ENCODE measurements at regions not wholly inside any gene's neighbourhood (a gene's known extent, or its start where the extent isn't known, plus 50 kb on each side); places are given as distances from the start of the nearest gene placed in this dataset.
"Not testable (repeated sequence)": the region's sequence is repeated elsewhere in the genome, so short reads cannot be mapped to it uniquely, and the experiment has no call there.

- Histone ChIP-seq H3K4me2 (ENCODE audit: control insufficient read depth, extremely low read depth, insufficient read depth, low read depth, low read length) (no peak overlapping the region), H4K20me1 (ENCODE audit: control insufficient read depth, extremely low read depth, insufficient read depth, low read length) (no peaks in the 10 kb centered on the region), H3K9me3 (ENCODE audit: control insufficient read depth, low read depth, low read length) (no peaks in the 10 kb centered on the region), H3K9ac (ENCODE audit: control insufficient read depth, extremely low read depth, insufficient read depth, low read length) (no peak overlapping the region), H3K36me3 (ENCODE audit: control insufficient read depth in 2 of 2, extremely low read depth in 1 of 2, insufficient read depth in 2 of 2, low read length in 2 of 2) (no peaks in the 10 kb centered on the region), H3K9me1 (ENCODE audit: control insufficient read depth, extremely low read depth, insufficient read depth, low read length) (no peaks in the 10 kb centered on the region), H3K4me3 (ENCODE audit: control insufficient read depth in 2 of 3, extremely low read depth in 1 of 3, insufficient read depth in 2 of 3, low read depth in 1 of 3, low read length in 3 of 3) (no peak overlapping the region), H3K27me3 (ENCODE audit: control insufficient read depth, extremely low read depth, insufficient read depth, low read length) (no peaks in the 10 kb centered on the region), H3K4me1 (ENCODE audit: control insufficient read depth, extremely low read depth, insufficient read depth, low read length) (no peaks in the 10 kb centered on the region), H3K27ac (ENCODE audit: control insufficient read depth, insufficient read depth, low read length) (no peak overlapping the region), H3K79me2 (ENCODE audit: control insufficient read depth, insufficient read depth, low read length) (no peaks in the 10 kb centered on the region), H2AFZ (ENCODE audit: control insufficient read depth, low read length) (no peak overlapping the region)
- dilution Hi-C loops (cut with MboI; ENCODE audit: extremely low pct_ligation_motif_present, low sequenced_read_pairs), result no loop called here
- DNase-seq (ENCODE audit: low read depth, low spot score) (no peak), FAIRE-seq (no peak)
- TF ChIP-seq CTCF (optimal IDR thresholded peaks at IDR 0.05 in 1 of 3, IDR thresholded peaks at IDR 0.05 in 1 of 3, conservative IDR thresholded peaks at IDR 0.05 in 1 of 3; ENCODE audit: extremely low read depth in 1 of 3, insufficient read depth in 2 of 3, low read length in 3 of 3), result no peak
- no peak for TF ChIP-seq EZH2 (IDR thresholded peaks at IDR 0.05; ENCODE audit: low read length)
These were observed 59.9 kb upstream of the INSIG1 start for GRCh38 chr7:155237730-155238129.

DNA sequence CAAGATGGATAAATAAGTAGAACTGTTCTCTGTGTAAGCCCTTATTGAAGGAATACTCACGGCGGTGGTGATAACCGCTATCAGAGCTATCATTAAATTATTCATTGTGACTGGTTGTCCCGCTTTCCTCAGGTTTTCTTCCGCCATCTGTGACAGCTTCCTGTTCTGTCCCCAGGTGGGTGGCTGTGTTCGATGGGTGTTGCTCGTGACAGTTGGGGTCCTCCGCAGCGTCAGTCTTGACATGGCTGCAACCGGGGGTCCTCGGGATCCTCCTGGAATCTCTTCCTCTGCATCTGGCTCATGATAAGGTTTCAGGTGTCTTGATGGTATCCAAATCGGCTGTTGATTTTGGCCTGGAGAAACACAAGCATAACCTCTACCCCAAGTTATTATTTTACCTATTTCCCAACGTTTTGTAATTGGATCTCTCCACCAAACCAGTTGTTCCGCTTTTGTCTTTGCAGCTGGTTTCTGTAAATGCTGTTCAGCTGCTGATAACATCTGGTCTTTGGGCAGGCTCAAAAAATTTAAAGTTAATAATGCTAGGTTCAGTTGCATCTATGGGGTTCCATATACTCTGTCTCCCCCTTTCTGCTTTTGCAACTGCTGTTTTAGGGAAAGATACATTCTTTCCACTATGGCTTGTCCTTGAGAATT, 58.1 kb upstream of the INSIG1 start:
- dilution Hi-C loops (cut with MboI; ENCODE audit: extremely low pct_ligation_motif_present, low sequenced_read_pairs); H3K27ac ChIP-seq (ENCODE audit: control insufficient read depth, insufficient read depth, low read length): not testable (repeated sequence)

DNA sequence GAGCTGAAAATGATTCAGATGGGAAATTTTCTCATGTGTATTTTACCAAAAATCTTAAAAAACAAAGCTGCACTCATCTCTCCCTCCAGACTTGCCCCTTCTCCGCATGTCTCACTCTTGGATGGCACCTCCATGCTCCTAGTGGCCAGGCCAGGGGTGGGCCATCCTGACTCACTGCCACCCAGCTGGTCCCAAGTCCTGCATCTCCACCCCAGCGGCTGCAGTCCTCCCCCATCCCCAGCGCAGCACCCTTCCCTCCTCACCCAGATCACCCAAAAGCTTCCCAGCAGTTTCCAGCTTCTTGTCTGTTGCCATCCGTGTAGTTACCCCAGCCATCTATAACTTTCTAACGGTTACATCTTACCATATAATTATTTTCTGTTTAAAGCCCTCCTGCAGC, 53.0 kb upstream of the INSIG1 start:
- TF ChIP-seq EZH2 (IDR thresholded peaks at IDR 0.05; ENCODE audit: low read length) (no peak), CTCF (optimal IDR thresholded peaks at IDR 0.05 in 1 of 3, IDR thresholded peaks at IDR 0.05 in 1 of 3, conservative IDR thresholded peaks at IDR 0.05 in 1 of 3; ENCODE audit: extremely low read depth in 1 of 3, insufficient read depth in 2 of 3, low read length in 3 of 3) (no peak)
- H3K9ac ChIP-seq (ENCODE audit: control insufficient read depth, extremely low read depth, insufficient read depth, low read length), result no peak overlapping the region
- H3K4me2 ChIP-seq (ENCODE audit: control insufficient read depth, extremely low read depth, insufficient read depth, low read depth, low read length), result no peak overlapping the region
- H2AFZ ChIP-seq (ENCODE audit: control insufficient read depth, low read length), result no peak overlapping the region
- H3K36me3 ChIP-seq (ENCODE audit: control insufficient read depth in 2 of 2, extremely low read depth in 1 of 2, insufficient read depth in 2 of 2, low read length in 2 of 2), result no peaks in the 10 kb centered on the region
- no peak for FAIRE-seq
- H3K79me2 ChIP-seq (ENCODE audit: control insufficient read depth, insufficient read depth, low read length), result no peaks in the 10 kb centered on the region
- no peak overlapping the region for H3K27ac ChIP-seq (ENCODE audit: control insufficient read depth, insufficient read depth, low read length)
- no peak for DNase-seq (ENCODE audit: low read depth, low spot score)
- no peaks in the 10 kb centered on the region for H3K9me1 ChIP-seq (ENCODE audit: control insufficient read depth, extremely low read depth, insufficient read depth, low read length)
- H3K4me1 ChIP-seq (ENCODE audit: control insufficient read depth, extremely low read depth, insufficient read depth, low read length), result no peaks in the 10 kb centered on the region
- H3K27me3 ChIP-seq (ENCODE audit: control insufficient read depth, extremely low read depth, insufficient read depth, low read length), result no peaks in the 10 kb centered on the region
- no peak overlapping the region for H3K4me3 ChIP-seq (ENCODE audit: control insufficient read depth in 2 of 3, extremely low read depth in 1 of 3, insufficient read depth in 2 of 3, low read depth in 1 of 3, low read length in 3 of 3)
- dilution Hi-C loops (cut with MboI; ENCODE audit: extremely low pct_ligation_motif_present, low sequenced_read_pairs), result no loop called here
- peaks cover 3% of the 10 kb centered on the region for H3K9me3 ChIP-seq (ENCODE audit: control insufficient read depth, low read depth, low read length)
- no peaks in the 10 kb centered on the region for H4K20me1 ChIP-seq (ENCODE audit: control insufficient read depth, extremely low read depth, insufficient read depth, low read length)

More for the DNA sequence above, 58.1 kb upstream of the INSIG1 start:
- H3K4me3 ChIP-seq (ENCODE audit: control insufficient read depth in 2 of 3, extremely low read depth in 1 of 3, insufficient read depth in 2 of 3, low read depth in 1 of 3, low read length in 3 of 3); H3K36me3 ChIP-seq (ENCODE audit: control insufficient read depth in 2 of 2, extremely low read depth in 1 of 2, insufficient read depth in 2 of 2, low read length in 2 of 2); H3K4me2 ChIP-seq (ENCODE audit: control insufficient read depth, extremely low read depth, insufficient read depth, low read depth, low read length); H2AFZ ChIP-seq (ENCODE audit: control insufficient read depth, low read length); H3K9ac ChIP-seq (ENCODE audit: control insufficient read depth, extremely low read depth, insufficient read depth, low read length); H3K9me1 ChIP-seq (ENCODE audit: control insufficient read depth, extremely low read depth, insufficient read depth, low read length); DNase-seq (ENCODE audit: low read depth, low spot score); H3K27me3 ChIP-seq (ENCODE audit: control insufficient read depth, extremely low read depth, insufficient read depth, low read length); FAIRE-seq; H4K20me1 ChIP-seq (ENCODE audit: control insufficient read depth, extremely low read depth, insufficient read depth, low read length); H3K9me3 ChIP-seq (ENCODE audit: control insufficient read depth, low read depth, low read length); H3K4me1 ChIP-seq (ENCODE audit: control insufficient read depth, extremely low read depth, insufficient read depth, low read length); H3K79me2 ChIP-seq (ENCODE audit: control insufficient read depth, insufficient read depth, low read length): not testable (repeated sequence)

Data from keratinocyte (primary cell).